ENCODE measurements at regions not wholly inside any gene's neighbourhood (a gene's known extent, or its start where the extent isn't known, plus 50 kb on each side); places are given as distances from the start of the nearest gene placed in this dataset.

DNA sequence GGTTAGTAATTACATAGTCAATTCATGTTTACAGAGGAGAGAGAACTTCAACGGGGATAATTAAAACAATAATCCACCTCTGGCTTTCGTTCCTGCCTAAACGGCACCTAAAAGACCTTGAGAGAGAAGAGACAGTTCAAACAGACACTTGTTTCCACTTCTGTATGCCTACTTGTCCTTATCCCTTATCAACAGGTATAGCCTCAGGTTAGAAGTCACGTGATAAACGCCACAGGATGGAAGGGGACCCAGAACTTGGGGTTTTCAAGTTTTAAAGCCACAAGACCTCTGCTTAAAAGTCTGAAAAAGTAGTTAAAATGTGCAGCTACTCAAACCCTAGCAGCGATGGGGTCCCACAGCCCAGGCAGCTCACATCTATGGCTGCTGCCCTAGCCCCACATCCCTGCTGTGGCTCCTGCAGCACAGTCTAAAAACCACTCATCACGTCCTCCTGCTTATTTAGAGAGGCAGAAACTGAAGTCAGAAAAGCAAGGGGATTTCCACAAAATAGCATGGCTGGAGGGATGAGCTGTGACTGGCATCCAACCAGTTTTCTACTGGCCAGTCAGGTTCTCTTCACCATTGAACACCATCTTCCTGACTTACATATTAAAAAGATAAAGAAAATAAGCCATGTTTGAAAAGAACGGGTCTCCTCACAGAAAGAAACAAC is 51.2 kb upstream of the SEC16B start:
- CTCF ChIA-PET, result interaction anchor here (0.6 to 0.7 kb wide), 2 partner anchors 11 to 493 kb away, joined by 3 read pairs; no protein-coding TSS in a partner anchor
- TF ChIP-seq, protein P1, sequence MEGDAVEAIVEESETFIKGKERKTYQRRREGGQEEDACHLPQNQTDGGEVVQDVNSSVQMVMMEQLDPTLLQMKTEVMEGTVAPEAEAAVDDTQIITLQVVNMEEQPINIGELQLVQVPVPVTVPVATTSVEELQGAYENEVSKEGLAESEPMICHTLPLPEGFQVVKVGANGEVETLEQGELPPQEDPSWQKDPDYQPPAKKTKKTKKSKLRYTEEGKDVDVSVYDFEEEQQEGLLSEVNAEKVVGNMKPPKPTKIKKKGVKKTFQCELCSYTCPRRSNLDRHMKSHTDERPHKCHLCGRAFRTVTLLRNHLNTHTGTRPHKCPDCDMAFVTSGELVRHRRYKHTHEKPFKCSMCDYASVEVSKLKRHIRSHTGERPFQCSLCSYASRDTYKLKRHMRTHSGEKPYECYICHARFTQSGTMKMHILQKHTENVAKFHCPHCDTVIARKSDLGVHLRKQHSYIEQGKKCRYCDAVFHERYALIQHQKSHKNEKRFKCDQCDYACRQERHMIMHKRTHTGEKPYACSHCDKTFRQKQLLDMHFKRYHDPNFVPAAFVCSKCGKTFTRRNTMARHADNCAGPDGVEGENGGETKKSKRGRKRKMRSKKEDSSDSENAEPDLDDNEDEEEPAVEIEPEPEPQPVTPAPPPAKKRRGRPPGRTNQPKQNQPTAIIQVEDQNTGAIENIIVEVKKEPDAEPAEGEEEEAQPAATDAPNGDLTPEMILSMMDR (conservative IDR thresholded peaks at IDR 0.05; ENCODE audit: low read depth), result no peak
- no peak for DNase-seq (ENCODE audit: low spot score)

GRCh38 chr1:178021950-178022349 is 52.1 kb upstream of the SEC16B start:
- TF ChIP-seq, protein P1 (conservative IDR thresholded peaks at IDR 0.05; ENCODE audit: low read depth), result no peak
- ChIA-PET CTCF (no interaction called here), POLR2A (ENCODE audit: low non-redundant PET) (no interaction called here)
- H3K27ac ChIP-seq, result no peak overlapping the region
- DNase-seq (ENCODE audit: low spot score), result no peak

More for the DNA sequence above, 51.2 kb upstream of the SEC16B start:
- H3K27ac ChIP-seq, result no peak overlapping the region
- POLR2A ChIA-PET (ENCODE audit: low non-redundant PET), result no interaction called here

DNA sequence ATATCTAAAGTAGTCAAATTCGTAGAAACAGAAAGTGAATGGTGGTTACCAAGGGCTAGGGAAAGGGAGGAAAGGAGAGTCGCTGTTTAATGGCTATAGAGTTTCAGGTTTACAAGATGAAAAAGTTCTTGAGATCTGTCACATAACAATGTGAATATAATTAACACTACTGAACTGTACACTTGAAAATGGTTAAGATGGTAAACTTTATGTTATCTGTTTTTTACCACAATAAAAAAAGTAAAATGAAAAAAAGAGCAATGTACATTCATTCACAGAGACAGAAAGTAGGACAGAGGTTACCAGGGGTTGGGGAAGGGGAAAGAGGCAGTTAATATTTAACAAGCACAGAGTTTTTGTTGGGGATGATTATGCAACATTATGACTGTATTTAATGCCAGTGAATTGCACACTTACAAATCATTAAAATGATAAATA is 53.3 kb upstream of the SEC16B start:
- TF ChIP-seq, protein P1 (conservative IDR thresholded peaks at IDR 0.05; ENCODE audit: low read depth), result no peak
- ChIA-PET CTCF (interaction anchor here (0.9 kb wide), 1 partner anchor 9 kb away, joined by 3 read pairs; no protein-coding TSS in a partner anchor), POLR2A (ENCODE audit: low non-redundant PET) (no interaction called here)
- DNase-seq (ENCODE audit: low spot score), result no peak
- H3K27ac ChIP-seq, result no peak overlapping the region

GRCh38 chr1:178024504-178024903 is 54.6 kb upstream of the SEC16B start:
- no peak for DNase-seq (ENCODE audit: low spot score)
- POLR2A ChIA-PET (ENCODE audit: low non-redundant PET), result no interaction called here
- no peak overlapping the region for H3K27ac ChIP-seq
- CTCF ChIA-PET, result no interaction called here
- TF ChIP-seq, protein P1 (conservative IDR thresholded peaks at IDR 0.05; ENCODE audit: low read depth), result no peak

DNA sequence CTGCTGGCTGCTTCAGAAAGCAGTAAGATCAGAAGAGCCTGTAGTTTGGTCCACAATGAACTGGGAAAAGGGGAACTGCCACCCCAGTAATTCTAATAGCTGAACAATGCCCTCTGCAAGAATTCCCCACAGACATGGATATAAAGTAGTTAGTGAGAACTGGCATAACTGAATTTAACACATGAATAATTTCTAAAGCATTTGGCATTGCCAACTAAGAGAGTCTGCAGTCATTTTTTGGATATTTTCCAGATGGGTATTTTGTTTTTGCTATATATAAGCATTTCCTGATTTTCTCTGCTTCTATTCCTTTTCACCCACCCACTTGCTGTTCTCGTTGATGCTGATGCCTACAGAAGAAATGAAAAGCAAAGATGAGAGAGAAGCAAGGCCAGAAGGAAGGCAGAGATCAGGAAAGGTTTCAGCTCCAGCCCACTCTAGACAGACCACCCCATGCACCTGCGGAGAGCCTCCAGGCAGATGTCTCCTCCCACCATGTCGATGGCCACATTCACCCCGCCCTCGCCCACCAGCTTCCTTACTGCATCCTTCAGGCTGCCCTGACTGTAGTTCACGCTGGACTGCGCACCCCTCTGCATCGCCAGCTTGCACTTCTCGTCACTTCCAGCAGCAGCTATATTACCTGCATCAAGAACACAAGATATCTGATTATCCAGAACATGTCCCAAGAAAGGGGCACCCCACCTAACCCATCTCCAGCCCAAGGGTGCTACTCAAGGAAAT is 55.9 kb upstream of the SEC16B start:
- no peak for DNase-seq (ENCODE audit: low spot score)
- TF ChIP-seq, protein P1 (conservative IDR thresholded peaks at IDR 0.05; ENCODE audit: low read depth), result no peak
- H3K27ac ChIP-seq, result no peak overlapping the region
- ChIA-PET POLR2A (ENCODE audit: low non-redundant PET) (no interaction called here), CTCF (interaction anchor here (0.6 kb wide), 1 partner anchor 33 kb away, joined by 3 read pairs; no protein-coding TSS in a partner anchor)

GRCh38 chr1:178028841-178029481 is 59.1 kb upstream of the SEC16B start:
- ChIA-PET CTCF (interaction anchor here (0.7 kb wide), 1 partner anchor 252 kb away, joined by 3 read pairs; no protein-coding TSS in a partner anchor), POLR2A (ENCODE audit: low non-redundant PET) (interaction anchor here (0.6 kb wide), 1 partner anchor 1285 kb away, joined by 3 read pairs; no protein-coding TSS in a partner anchor)
- DNase-seq (ENCODE audit: low spot score), result no peak
- TF ChIP-seq, protein P1 (conservative IDR thresholded peaks at IDR 0.05; ENCODE audit: low read depth), result no peak
- H3K27ac ChIP-seq, result no peak overlapping the region

Data from RWPE1 (cell line).